ENCODE measurements at regions not wholly inside any gene's neighbourhood (a gene's known extent, or its start where the extent isn't known, plus 50 kb on each side); places are given as distances from the start of the nearest gene placed in this dataset.

GRCh38 chr15:92283813-92284212 is 109.9 kb upstream of the ST8SIA2 start:
- TF ChIP-seq CTCF (IDR thresholded peaks at IDR 0.05) (no peak), POLR2A (IDR thresholded peaks at IDR 0.05) (no peak)
- Histone ChIP-seq H3K4me3 (no peak overlapping the region), H3K27ac (no peak overlapping the region), H3K4me1 (replicated peaks in 1 of 2) (no peaks in the 10 kb centered on the region), H3K36me3 (replicated peaks in 1 of 2) (no peaks in the 10 kb centered on the region), H3K27me3 (peaks cover 7% of the 10 kb centered on the region), H3K9me3 (replicated peaks in 1 of 3) (no peaks in the 10 kb centered on the region)
- WGBS, 4 donors = 61 to 64% (median 62%) methylated on average over 2 of the region's 2 CpGs
- intact Hi-C loops (cut with DNase I) = no loop called here
- no peak for DNase-seq

- 68 to 82% (median 80%) methylated on average over 2 of the region's 2 CpGs for WGBS, 4 donors
- intact Hi-C loops (cut with DNase I) = no loop called here
- Histone ChIP-seq H3K9me3 (replicated peaks in 1 of 3) (no peaks in the 10 kb centered on the region), H3K27ac (no peak overlapping the region), H3K4me1 (replicated peaks in 1 of 2) (no peaks in the 10 kb centered on the region), H3K27me3 (no peaks in the 10 kb centered on the region), H3K36me3 (replicated peaks in 1 of 2) (no peaks in the 10 kb centered on the region), H3K4me3 (no peak overlapping the region)
- no peak for DNase-seq
- TF ChIP-seq CTCF (IDR thresholded peaks at IDR 0.05) (no peak), POLR2A (IDR thresholded peaks at IDR 0.05) (no peak)
Observed at GRCh38 chr15:92288755-92289154, 104.9 kb upstream of the ST8SIA2 start.

GRCh38 chr15:92289733-92290132 is 103.9 kb upstream of the ST8SIA2 start:
- H3K4me1 ChIP-seq (replicated peaks in 1 of 2) = no peaks in the 10 kb centered on the region
- no peaks in the 10 kb centered on the region for H3K27me3 ChIP-seq
- H3K9me3 ChIP-seq (replicated peaks in 1 of 3) = no peaks in the 10 kb centered on the region
- no peaks in the 10 kb centered on the region for H3K36me3 ChIP-seq (replicated peaks in 1 of 2)
- no peak for DNase-seq
- H3K4me3 ChIP-seq = no peak overlapping the region
- WGBS, 4 donors = 50 to 77% (median 65%) methylated on average over 4 of the region's 4 CpGs
- intact Hi-C loops (cut with DNase I) = no loop called here
- TF ChIP-seq CTCF (IDR thresholded peaks at IDR 0.05) (no peak), POLR2A (IDR thresholded peaks at IDR 0.05) (no peak)
- H3K27ac ChIP-seq = no peak overlapping the region

- WGBS, 4 donors = 73 to 86% (median 83%) methylated on average over 5 of the region's 5 CpGs
- TF ChIP-seq POLR2A (IDR thresholded peaks at IDR 0.05) (no peak), CTCF (IDR thresholded peaks at IDR 0.05) (no peak)
- H3K4me3 ChIP-seq = no peak overlapping the region
- H3K4me1 ChIP-seq (replicated peaks in 1 of 2) = no peaks in the 10 kb centered on the region
- no peak for DNase-seq
- H3K27me3 ChIP-seq = no peaks in the 10 kb centered on the region
- no peaks in the 10 kb centered on the region for H3K9me3 ChIP-seq (replicated peaks in 1 of 3)
- H3K27ac ChIP-seq = no peak overlapping the region
- H3K36me3 ChIP-seq (replicated peaks in 1 of 2) = no peaks in the 10 kb centered on the region
- intact Hi-C loops (cut with DNase I) = no loop called here
Observed at GRCh38 chr15:92290359-92290992, 103.2 kb upstream of the ST8SIA2 start.

Measured in adrenal gland (tissue), 9 donors.